GM21619 (cell line): ENCODE measurements at regions not wholly inside any gene's neighbourhood (a gene's known extent, or its start where the extent isn't known, plus 50 kb on each side); places are given as distances from the start of the nearest gene placed in this dataset.

Experiments used
- ATAC-seq: cut with Tn5 transposase; IDR thresholded peaks from one replicate; pipeline ENCODE4 v1.9.1; 2021; ENCODE audit not compliant: unreplicated experiment

DNA sequence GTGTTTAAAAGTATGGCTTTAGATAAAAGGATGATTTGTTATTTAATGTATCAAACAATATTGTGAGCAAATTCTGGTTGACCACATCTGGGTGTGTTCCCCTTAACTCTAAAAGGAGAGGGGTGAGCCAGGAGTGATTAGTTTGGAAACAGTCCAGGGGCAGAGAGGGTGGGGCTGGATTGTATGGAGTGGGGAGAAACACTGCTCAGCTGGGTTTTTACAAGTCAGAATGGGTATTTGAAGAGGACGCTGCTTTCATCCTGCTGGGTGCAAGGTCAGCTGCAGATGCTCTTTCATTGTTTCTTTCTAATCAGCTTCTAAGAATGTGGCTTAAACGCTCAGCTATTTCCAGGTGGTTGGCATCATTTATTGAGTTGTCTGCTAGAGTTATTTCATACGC, 82.8 kb upstream of the LIMCH1 start:
- ATAC-seq: no peak

DNA sequence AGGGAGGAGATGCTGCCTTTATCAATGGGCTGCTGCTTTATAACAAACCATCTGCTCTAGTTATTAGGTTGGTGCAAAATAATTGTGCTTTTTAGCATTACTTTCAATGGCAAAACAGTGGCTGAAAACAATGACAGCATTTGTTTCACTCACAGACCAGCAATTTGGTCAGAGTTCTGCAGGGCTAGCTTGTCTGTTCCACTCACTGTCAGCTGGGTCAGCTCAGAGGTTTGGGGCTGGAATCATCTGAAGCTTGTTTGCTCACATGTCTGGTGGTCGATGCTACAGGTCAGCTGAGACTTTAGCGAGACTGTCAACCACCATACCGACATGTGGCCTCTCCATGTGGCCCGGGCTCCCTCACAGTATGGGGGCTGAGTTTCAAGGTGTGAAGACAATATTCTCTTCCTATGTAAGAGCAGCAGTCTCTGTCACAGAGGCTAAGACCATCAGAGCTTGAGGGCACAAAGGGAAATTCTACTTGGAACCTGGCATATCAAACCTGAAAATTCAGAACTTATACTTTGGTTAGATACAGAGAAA, 81.3 kb upstream of the LIMCH1 start:
- no peak for ATAC-seq

DNA sequence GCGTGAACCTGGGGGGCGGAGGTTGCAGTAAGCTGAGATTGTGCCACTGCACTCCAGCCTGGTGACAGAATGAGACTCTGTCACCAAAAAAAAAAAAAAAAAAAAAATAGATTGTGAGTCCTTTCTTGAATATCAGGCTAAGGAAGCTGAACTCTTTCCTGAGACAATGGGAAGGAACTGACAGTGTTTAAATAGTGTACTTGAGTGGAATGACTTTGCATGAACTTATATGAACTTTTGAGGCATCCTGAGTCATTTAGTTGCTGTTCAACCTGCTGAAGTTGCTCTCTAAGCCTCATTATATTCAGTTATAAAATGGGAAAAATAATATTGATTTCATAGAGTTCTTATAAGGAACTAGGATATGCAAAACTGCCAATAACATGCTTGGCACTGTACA, 79.3 kb upstream of the LIMCH1 start:
- no peak for ATAC-seq

DNA sequence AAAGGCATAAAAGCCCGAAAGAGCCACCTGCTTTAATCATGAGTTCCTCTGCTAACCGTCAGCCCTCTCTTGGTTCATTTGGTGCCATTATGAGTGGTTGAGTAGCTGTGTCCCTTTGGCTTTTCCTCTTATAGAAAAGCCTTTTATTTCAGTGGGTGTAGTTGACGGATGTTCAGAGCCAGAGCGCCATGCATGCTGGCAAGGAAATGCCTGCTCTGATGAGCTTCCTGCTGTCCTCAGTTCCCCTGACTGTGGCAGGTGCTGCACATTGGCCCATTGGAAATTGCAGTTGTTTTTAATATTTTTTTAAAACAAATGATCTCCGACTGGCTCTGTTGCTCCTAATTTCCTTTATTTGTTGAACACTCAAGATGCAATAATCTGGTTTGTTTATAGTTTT, 77.3 kb upstream of the LIMCH1 start:
- ATAC-seq: no peak

DNA sequence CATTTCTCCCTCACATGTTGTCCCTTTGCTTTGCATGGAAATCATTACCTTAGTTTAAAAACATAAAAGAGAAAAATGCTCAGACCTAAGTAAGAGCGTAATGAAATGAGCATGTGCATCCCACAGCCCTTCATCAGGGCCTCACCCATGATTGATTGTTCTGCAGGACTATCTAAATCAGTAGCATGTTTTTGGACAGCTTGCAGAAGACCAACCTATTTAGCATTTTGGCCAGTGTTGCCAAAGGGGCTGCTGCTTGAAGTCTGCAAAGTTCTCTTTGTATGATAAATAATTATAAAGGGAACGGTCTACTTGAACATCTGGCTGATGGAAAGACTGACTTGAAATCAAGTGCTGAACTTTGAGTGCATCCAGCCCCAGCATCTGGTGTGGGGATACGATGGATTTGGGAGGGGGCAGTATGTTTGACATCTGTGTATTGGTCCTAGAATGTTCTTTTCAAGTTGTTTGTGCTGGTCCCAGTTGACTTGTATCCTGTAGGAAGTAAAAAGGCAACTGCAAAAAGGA, 76.1 kb upstream of the LIMCH1 start:
- ATAC-seq: no peak

DNA sequence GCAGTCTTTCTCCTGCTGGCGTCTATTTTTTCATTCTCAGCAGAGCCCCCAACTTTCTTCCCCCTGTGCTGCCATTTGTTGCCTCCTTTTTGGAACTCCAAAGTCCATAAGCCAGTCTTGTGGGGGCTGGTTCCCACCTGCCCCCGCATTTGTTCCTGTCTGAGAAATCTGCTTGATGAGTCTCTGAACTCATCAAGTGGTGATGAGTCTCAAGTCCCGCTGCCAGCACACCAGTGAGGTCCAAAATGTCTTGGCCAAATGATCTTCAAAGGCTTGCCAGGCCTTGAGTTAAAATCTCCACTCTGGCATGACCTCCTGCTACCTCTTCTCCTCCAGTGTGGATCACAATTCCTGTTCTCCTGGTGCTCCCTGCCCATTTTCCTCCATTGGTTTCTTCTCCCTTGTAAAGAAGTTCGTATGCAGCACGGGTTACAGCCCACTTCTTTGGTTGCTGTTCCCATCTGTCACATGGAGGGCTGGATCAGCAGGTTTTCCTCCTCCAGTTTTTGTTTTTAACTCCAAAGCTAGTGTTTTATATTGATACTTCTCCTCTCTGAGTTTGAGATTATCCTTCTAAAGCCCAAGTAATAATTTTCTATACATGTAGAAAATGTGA, 72.7 kb upstream of the LIMCH1 start:
- no peak for ATAC-seq

DNA sequence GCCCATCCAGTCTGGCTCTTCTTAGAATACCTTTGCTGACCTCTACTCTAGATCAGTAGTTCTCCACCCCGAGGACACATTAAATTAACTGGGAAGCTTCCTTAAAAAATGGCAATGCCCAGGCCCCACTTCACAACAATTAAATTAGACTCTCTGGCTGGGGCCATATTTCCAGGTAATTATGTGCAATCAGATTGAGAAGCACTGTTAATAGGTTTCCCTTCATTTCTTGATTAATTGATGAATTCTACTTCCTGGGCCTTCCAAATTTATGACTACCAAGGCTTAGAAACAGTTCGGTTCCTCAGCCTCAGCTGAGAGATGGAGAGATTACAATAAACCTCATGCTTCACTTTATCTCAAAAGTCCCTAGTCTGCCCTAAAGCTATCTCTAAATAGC, 71.7 kb upstream of the LIMCH1 start:
- ATAC-seq: no peak

DNA sequence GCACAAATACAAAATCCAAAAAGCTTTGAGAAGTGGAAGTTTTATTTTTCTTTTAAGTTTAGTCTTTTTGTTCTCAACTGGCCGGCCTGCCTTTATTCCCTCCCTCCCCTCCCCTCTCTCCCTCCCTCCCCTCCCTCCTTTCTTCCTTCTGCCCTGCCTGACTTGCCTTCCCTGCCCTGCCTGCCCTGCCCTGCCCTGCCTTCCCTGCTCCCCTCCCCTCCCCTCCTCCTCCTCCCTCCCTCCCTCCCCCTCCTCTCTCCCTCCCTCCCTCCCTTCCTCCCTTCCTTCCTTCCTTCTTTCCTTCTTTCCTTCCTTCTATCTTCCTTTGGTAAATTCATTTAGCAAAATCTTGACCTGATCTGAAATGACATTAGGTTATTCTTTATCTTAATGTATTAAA, 69.8 kb upstream of the LIMCH1 start:
- ATAC-seq: no peak

DNA sequence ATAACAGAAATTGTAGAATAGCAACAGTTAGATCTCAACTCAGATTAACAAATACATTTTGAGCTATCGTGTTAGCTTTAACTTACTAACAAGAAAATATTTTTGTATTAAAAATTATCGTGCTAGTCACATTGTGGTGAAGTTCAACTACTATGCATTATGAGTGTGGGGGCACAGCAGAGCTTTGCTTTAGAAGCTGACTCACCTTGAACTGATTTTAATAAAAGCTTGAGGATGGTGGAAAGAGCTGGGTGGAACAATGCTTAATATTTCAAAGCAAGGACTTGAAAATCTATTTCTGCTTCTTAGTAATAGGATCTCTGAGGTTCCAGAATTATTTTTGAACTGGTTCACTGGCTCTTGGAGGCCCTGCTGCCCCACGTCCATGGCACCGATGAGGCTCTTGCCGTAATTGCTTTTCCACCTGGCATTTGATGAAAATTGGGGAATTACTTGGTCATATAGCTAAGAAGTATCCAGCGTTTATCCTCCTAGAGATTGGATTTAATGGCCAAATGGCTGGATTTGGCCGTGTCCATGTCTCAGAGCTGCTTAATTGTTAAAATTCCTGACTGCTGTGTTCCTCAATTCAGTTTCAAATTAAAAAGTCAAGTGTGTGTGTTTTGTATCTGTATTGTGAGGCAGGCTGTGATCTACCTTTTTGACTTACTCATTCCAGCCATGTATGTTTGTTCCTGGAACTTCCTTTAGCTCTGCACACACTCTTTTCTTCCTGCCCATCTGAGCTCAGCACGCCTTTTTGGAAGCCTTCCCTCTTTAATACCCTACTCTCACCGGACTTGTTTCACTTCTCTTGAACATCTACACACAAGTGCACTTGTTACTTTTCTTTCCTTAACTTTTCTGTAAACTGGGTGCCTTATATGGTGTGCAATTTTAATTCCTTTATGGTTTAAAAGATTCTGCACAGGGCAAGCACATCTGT, 66.6 kb upstream of the LIMCH1 start:
- ATAC-seq: no peak

DNA sequence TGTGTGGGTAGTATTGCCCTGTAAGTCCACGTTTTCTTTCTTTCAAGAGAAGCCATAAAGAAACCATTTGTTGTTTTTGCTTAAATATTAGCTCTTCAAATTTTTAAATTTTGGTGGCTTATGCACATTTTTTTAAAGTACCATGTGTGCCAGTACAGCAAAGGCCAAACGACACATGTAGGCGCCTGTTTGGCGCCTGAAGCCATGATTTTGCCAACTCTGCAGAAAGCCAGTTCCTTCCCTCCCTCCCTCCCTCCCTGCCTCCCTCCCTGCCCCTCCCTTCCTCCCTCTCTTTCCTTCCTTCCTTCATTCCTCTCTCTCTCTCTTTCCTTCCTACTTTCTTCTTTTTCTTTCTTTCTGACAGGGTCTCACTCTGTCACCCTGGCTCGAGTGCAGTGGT, 65.9 kb upstream of the LIMCH1 start:
- no peak for ATAC-seq

DNA sequence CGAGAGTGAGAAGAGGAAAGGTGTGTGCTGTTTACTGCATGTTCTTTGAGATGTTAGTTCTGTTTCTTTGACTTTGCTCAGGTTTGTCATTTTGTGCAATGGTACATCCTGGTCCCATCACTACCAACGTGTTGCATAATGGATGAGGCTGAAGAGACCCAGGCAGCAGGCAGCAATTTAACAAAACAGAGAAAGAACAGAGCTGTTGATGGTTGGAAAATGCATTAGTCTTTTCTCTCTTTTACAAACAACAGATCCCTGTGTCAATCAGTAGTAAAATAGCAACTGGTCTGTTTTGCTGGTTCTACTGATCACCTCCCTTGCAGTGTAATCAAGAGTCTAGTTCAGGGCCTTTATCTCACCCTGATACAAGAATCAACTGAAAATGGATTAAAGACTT, 64.8 kb upstream of the LIMCH1 start:
- no peak for ATAC-seq

DNA sequence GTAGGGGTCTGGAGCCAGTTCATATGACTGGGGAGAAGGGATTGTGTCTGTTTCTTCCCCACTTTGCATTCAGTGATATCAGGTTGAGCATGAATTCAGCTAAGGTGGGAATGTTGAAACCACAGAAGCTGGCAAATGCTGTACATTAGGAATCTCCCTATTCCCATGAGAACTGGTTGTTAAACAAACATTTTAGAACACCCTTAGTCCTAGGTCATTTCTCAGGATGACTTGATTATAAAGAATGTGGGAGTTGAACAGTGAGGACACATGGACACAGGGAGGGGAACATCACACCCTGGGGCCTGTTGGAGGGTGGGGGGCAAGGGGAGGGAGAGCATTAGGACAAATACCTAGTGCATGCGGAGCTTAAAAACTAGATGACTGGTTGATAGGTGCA, 62.6 kb upstream of the LIMCH1 start:
- no peak for ATAC-seq

DNA sequence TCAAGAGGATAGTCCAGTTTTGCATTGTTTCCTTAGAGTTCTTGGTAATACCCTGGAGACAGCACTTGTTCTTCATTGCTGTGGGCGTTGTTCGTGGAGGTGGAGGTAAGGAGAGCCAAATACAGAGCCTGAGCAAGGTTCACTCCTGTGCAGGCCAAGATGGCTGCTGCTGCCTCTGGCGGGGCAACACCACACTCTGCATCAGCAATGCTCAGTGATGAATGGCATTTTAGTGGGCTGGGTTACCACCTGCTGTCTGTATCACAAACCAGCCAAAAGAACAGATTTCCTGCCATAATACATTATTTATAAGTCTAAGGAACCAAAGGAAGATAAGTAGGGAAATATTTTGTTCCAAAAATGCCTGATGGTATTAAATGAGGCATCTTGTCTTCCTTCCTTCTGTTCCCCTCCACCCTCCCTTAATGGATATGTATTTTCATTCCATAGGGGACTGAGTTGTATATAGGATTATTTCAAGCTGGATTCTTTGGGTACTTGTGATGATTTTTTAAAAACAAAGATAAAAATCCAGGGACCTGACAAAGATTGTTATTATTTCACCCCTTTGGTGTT, 61.6 kb upstream of the LIMCH1 start:
- ATAC-seq: no peak

DNA sequence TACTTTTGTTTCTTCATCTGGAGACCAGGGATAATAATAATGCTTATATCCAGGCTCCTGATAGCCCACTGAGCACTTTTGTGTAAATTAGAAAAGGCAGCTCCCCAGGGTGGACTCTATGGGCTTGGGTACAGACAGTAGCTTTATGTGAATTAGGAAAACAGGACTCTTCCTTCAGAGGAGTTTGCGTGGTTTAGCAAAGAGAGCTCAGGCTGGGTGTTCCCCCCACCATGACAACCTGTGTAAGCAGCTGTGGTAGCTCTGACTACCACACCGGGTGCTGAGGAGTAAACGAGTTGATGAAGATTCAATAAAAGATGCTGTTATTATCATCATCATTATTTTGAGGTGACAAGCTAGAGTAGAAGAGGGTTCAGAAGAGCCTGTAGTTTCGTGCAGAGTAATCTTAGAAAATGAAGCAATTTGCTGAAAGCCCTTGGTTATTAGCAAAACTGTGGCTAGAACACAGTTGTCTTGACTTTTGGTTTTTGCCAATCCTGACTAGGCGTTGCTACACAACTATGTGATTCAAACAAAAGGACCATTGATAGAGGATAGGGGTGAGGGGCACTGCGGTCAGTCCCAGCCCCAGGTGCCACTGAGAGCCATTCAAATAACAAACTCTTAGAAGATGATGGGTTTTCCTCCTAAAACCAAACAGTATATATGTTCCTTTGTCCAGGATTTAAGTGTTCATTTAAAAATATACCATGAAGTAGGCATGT, 60.6 kb upstream of the LIMCH1 start:
- ATAC-seq: no peak

DNA sequence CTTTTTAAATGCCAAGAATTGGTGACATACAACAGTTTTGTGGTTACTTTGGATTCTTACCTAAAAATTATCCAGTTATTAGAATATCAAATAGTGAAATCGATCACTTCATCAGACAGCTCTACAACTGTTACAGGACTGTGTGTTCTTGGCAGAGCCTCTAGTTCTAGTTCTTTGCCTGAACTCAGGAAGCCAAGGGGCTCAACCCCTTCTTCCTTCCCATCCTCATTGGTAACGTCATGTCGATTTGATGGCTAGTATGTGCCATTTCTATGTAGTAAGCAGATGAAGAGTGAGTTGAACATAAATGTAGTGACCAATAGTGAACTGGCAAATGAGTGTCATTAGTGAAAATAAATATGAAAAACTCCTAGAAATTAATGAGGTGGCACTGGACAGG, 59.4 kb upstream of the LIMCH1 start:
- no peak for ATAC-seq

DNA sequence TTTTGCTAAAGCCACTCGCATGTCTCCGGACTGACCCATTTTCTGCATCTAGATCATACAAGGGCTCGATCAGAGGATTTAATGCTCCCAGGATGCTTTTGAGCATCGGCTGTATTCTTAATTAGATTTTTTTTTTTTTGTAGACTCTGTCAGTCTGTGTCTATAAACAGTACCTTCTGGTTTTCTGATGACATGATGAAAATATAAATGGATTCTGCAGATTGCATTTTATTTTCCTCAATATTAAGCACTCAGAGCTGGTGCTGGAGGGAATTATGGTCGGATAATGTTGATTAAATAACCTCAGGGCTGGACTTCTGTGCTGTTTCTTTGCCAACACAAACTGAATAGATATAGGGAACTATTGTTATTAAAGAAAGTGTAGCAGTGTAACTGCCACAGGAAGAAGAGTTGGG, 57.1 kb upstream of the LIMCH1 start:
- no peak for ATAC-seq

DNA sequence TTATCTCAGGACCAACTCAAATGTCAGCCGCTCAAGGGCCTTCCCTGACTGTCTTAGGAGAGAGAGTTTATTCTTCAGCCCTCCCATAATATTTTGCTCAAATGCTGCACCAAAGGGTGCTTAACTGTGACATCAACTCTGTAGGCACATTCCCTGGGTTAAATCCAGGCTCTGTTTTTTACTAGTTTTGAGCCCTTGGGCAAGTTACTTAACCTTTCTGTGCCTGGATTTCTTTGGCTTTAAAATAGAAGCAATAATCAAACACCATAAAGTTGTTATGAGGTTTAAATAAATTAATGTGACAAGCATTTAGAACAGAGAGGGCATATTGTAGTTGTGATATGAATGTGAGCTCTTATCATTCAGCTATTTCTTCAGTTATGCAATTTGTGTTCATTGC, 54.2 kb upstream of the LIMCH1 start:
- no peak for ATAC-seq

DNA sequence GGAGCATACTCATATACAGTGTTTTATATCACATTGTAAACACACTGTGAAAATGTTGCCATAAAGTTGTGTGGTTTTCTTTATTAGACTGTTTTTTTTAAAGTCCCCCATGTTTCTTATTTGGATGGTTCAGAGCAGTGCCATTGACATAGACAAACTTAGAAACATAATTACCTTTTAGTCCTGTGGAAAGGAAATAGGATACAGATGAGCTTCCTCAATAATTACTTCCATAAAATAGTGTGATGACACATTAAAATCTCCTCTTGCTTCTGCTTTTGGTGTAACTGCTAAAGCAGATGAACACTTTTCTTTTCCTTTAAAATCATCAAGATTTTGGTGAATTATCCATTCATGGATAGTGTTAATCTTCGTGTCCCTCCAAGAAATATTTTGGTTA, 52.9 kb upstream of the LIMCH1 start:
- ATAC-seq: no peak

DNA sequence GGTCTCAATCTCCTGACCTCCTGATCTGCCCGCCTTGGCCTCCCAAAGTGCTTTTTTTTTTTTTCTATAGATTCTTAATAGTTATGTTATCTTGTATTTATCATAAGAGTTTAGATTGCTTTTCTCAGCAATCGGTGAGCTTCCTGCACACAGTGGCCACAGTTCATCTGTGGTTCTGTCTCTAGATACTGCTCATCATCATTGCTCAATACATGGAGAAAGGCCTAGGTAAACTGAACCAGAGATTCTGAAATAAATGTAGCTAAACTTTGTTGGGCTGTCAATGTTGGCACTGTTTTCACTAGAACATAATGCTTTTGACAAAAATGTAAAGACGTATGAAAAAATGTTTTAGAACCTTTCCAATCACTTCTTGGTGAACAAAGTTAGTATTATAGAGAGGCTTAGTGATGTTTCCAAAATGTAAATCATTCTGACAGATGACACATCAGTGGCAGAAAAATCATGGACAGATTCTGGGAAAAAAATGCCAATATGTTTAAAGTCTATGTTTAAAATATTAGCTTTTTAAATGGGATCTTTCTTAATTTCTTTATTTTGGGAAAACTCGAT, 50.0 kb upstream of the LIMCH1 start:
- no peak for ATAC-seq
